BJ (cell line): ENCODE measurements at regions not wholly inside any gene's neighbourhood (a gene's known extent, or its start where the extent isn't known, plus 50 kb on each side); places are given as distances from the start of the nearest gene placed in this dataset.

ENCODE experiments used
- CTCF ChIA-PET: fragments of 350-600 bp; formaldehyde crosslinking; extraction: SDS; loops from one replicate; lab custom pipeline; 2021; ENCODE audit warnings: antibody characterized with exemption, inconsistent platforms; lab: Yijun Ruan, JAX
- POLR2A ChIA-PET: fragments of 300-600 bp; sonication (Branson Sonifier 250); formaldehyde crosslinking; extraction: SDS; loops from one replicate; lab custom pipeline; 2021; ENCODE audit warnings: antibody characterized with exemption; lab: Charles Lee
- DNase-seq: peaks from one replicate; pipeline ENCODE4 v3.0.0-alpha.2; 2011; ENCODE audit warnings: low read depth
- H3K27me3 ChIP-seq: 2 replicates; pipeline ENCODE4 v1.6.0; 2011; ENCODE audit warnings: low read length; ENCODE audit not compliant: control insufficient read depth, insufficient read depth
- H3K36me3 ChIP-seq: 2 replicates; pipeline ENCODE4 v1.5.1; 2011; ENCODE audit warnings: low read length; ENCODE audit not compliant: control insufficient read depth, insufficient read depth
- H3K4me3 ChIP-seq: 2 replicates; pipeline ENCODE4 v1.5.1; 2011; ENCODE audit warnings: low read depth, mild to moderate bottlenecking, control low read depth, low read length
- TF ChIP-seq, protein P1 (sequence below): IDR thresholded peaks from 2 replicates; pipeline ENCODE4 v1.5.1; 2011; ENCODE audit warnings: low read depth, mild to moderate bottlenecking, control low read depth, inconsistent platforms, low read length, moderate library complexity; ENCODE audit not compliant: insufficient read depth

GRCh38 chr12:28851781-28852180 is 297.3 kb upstream of the FAR2 start:
- TF ChIP-seq, protein P1, sequence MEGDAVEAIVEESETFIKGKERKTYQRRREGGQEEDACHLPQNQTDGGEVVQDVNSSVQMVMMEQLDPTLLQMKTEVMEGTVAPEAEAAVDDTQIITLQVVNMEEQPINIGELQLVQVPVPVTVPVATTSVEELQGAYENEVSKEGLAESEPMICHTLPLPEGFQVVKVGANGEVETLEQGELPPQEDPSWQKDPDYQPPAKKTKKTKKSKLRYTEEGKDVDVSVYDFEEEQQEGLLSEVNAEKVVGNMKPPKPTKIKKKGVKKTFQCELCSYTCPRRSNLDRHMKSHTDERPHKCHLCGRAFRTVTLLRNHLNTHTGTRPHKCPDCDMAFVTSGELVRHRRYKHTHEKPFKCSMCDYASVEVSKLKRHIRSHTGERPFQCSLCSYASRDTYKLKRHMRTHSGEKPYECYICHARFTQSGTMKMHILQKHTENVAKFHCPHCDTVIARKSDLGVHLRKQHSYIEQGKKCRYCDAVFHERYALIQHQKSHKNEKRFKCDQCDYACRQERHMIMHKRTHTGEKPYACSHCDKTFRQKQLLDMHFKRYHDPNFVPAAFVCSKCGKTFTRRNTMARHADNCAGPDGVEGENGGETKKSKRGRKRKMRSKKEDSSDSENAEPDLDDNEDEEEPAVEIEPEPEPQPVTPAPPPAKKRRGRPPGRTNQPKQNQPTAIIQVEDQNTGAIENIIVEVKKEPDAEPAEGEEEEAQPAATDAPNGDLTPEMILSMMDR = no peak
- no peak for DNase-seq
- CTCF ChIA-PET = interaction anchor here (1.0 kb wide), 1 partner anchor 1119 kb away, joined by 3 read pairs; no protein-coding TSS in a partner anchor

DNA sequence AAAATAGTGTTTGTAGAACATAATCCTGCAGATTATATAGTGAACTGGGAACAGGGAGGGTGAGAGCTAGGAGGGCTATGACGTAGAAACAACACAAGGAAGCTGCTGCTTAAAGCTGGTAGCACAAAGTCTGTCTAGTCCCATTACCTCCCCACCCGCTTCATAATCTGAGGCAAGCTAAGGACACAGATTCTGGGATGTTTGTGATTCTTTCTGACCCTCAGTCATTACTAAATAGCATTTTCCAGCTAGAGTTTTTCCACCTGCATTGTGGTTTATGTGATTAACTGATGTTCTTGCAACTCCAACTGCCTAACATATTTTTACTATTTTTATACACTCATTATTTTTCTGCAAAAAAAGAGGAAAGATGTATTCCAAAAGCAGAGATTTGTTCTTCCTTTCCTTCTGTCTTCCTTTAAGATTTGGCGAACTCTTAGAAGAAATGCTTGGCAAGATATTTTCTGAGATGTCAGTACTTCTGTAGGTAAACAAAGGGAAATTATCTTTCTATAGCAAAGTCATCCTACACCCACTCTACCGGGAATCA is 293.2 kb upstream of the FAR2 start:
- TF ChIP-seq, protein P1 = no peak
- POLR2A ChIA-PET = no interaction called here
- H3K36me3 ChIP-seq = no peaks in the 10 kb centered on the region
- CTCF ChIA-PET = interaction anchor here (1.1 kb wide), 1 partner anchor 32 kb away, joined by 3 read pairs; no protein-coding TSS in a partner anchor
- DNase-seq = no peak
- no peaks in the 10 kb centered on the region for H3K27me3 ChIP-seq
- H3K4me3 ChIP-seq = no peak overlapping the region

More at GRCh38 chr12:28851781-28852180, 297.3 kb upstream of the FAR2 start:
- POLR2A ChIA-PET = no interaction called here
- no peaks in the 10 kb centered on the region for H3K36me3 ChIP-seq
- no peaks in the 10 kb centered on the region for H3K27me3 ChIP-seq
- no peak overlapping the region for H3K4me3 ChIP-seq

GRCh38 chr12:28857369-28857768 is 291.7 kb upstream of the FAR2 start:
- CTCF ChIA-PET = interaction anchor here (0.8 kb wide), 1 partner anchor 9 kb away, joined by 3 read pairs; no protein-coding TSS in a partner anchor
- TF ChIP-seq, protein P1 = no peak
- no peaks in the 10 kb centered on the region for H3K36me3 ChIP-seq
- DNase-seq = no peak
- no peaks in the 10 kb centered on the region for H3K27me3 ChIP-seq
- POLR2A ChIA-PET = no interaction called here
- no peak overlapping the region for H3K4me3 ChIP-seq

DNA sequence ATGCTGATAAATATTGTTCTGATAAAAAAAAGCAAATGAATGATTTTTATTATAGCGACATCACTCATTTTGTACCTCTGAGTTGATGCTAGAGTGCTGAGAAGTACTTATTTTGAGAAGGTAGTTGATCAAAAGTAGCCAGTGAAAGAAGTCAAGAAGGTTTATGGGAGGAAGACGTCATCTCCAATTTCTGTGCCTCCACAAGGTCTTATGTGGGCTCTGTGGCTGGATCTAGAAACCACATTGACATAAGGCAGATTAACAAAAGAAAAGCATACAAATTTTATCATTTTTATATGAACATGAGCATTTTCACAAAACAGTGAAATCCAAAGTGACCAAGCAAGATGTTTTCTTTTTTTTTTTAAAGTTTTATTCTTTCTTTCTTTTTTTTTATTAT is 289.5 kb upstream of the FAR2 start:
- H3K36me3 ChIP-seq = no peaks in the 10 kb centered on the region
- CTCF ChIA-PET = no interaction called here
- POLR2A ChIA-PET = no interaction called here
- no peak overlapping the region for H3K4me3 ChIP-seq
- TF ChIP-seq, protein P1 = no peak
- H3K27me3 ChIP-seq = no peaks in the 10 kb centered on the region
- no peak for DNase-seq

- no peak for DNase-seq
- TF ChIP-seq, protein P1 = no peak
- POLR2A ChIA-PET = no interaction called here
Observed at GRCh38 chr12:28865776-28866175, 283.3 kb upstream of the FAR2 start.

More at GRCh38 chr12:28865776-28866175, 283.3 kb upstream of the FAR2 start:
- no peaks in the 10 kb centered on the region for H3K36me3 ChIP-seq
- H3K4me3 ChIP-seq = no peak overlapping the region
- no peaks in the 10 kb centered on the region for H3K27me3 ChIP-seq
- CTCF ChIA-PET = interaction anchor here (0.6 kb wide), 1 partner anchor 41 kb away, joined by 3 read pairs; no protein-coding TSS in a partner anchor
